ENCODE measurements at regions not wholly inside any gene's neighbourhood (a gene's known extent, or its start where the extent isn't known, plus 50 kb on each side); places are given as distances from the start of the nearest gene placed in this dataset.
"Not testable (repeated sequence)": the region's sequence is repeated elsewhere in the genome, so short reads cannot be mapped to it uniquely, and the experiment has no call there.

GRCh38 chr10:10731366-10731765, 286.3 kb upstream of the CELF2 start:
- DNase-seq = no peak

GRCh38 chr10:10734356-10735064, 283.2 kb upstream of the CELF2 start:
- no peak for DNase-seq

GRCh38 chr10:10745291-10745690, 272.4 kb upstream of the CELF2 start:
- DNase-seq = no peak

- DNase-seq = no peak
These were observed 262.2 kb upstream of the CELF2 start for GRCh38 chr10:10755490-10755889.

GRCh38 chr10:10758306-10758705, 259.4 kb upstream of the CELF2 start:
- DNase-seq = no peak

- DNase-seq = not testable (repeated sequence)
These were observed 257.9 kb upstream of the CELF2 start for GRCh38 chr10:10759806-10760205.

GRCh38 chr10:10765017-10765416, 252.7 kb upstream of the CELF2 start:
- no peak for DNase-seq

- DNase-seq = no peak
These were observed 245.3 kb upstream of the CELF2 start for GRCh38 chr10:10772411-10772810.

GRCh38 chr10:10772874-10773508, 244.7 kb upstream of the CELF2 start:
- DNase-seq = no peak

GRCh38 chr10:10774416-10774815, 243.3 kb upstream of the CELF2 start:
- no peak for DNase-seq

- no peak for DNase-seq
These were observed 241.3 kb upstream of the CELF2 start for GRCh38 chr10:10776363-10776762.

- DNase-seq = no peak
These were observed 240.4 kb upstream of the CELF2 start for GRCh38 chr10:10777279-10777678.

GRCh38 chr10:10777723-10778122, 239.9 kb upstream of the CELF2 start:
- no peak for DNase-seq

GRCh38 chr10:10778959-10779358, 238.7 kb upstream of the CELF2 start:
- DNase-seq = no peak

GRCh38 chr10:10779511-10779910, 238.2 kb upstream of the CELF2 start:
- no peak for DNase-seq

GRCh38 chr10:10780746-10781145, 236.9 kb upstream of the CELF2 start:
- DNase-seq = no peak

GRCh38 chr10:10782603-10783002, 235.1 kb upstream of the CELF2 start:
- no peak for DNase-seq

- DNase-seq = peak; percentile 28 to 76
These were observed 232.0 kb upstream of the CELF2 start for GRCh38 chr10:10785627-10786026.

- peak in 1 of 2 experiments; percentile 67 for DNase-seq
These were observed 231.3 kb upstream of the CELF2 start for GRCh38 chr10:10786109-10787090.

- DNase-seq = no peak
These were observed 230.1 kb upstream of the CELF2 start for GRCh38 chr10:10787586-10787985.

- no peak for DNase-seq
These were observed 228.9 kb upstream of the CELF2 start for GRCh38 chr10:10788761-10789160.

GRCh38 chr10:10791869-10792268, 225.8 kb upstream of the CELF2 start:
- no peak for DNase-seq

- DNase-seq = peak; percentile 79 to 91
These were observed 225.0 kb upstream of the CELF2 start for GRCh38 chr10:10792681-10793080.

Data from SW 1271 (cell line).